ENCODE measurements at regions not wholly inside any gene's neighbourhood (a gene's known extent, or its start where the extent isn't known, plus 50 kb on each side); places are given as distances from the start of the nearest gene placed in this dataset.
"Not testable (repeated sequence)": the region's sequence is repeated elsewhere in the genome, so short reads cannot be mapped to it uniquely, and the experiment has no call there.

DNA sequence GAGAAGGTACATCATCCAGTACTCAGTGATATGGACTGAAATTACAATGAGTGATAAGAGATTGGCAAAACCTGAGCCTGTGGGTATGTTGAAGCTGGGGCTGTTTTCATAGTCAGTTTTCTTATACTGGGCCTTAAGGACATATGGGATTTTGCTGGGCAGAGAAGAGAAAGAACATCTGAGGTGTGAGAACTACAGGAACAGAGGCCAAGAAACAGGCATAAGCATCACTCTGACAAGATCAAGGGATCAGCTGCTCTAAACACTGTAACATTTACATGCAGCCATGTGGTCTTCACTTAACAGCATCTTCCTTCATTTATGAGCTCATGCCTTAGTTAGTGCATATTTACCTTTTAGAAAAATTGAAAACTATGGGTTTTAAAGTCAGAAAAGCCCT is 220.0 kb downstream of the TRIM36 start:
- no peak for DNase-seq

DNA sequence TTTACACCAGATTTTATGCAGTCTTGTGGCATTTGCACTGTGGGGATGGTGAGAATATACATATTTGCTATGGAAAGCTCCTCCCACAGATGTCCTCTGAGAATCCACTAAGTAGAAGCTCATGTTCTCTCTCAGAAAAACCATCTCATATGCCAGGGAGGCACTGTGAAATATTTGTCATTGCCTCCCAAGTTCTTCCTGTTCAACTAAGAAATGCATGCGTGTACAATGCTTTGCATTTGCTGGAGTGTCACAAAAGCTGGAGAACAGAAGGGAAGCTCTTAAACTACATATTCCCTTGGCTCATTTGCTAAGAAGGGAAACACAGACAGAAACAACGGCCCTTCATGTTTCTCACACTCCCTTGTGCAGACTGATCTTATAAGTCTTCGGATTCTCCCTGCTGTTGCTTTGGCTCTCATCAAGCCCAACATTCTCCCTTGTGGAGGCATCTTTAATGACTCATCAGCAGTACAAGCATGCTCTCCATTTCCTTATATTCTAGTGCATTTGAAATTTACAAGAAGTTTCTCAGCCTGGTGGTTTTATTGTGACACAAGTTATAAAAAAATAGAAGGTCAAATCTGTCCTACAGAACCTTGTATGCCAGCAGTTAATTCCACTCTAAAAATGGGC is 220.6 kb downstream of the TRIM36 start:
- no peak for DNase-seq

DNA sequence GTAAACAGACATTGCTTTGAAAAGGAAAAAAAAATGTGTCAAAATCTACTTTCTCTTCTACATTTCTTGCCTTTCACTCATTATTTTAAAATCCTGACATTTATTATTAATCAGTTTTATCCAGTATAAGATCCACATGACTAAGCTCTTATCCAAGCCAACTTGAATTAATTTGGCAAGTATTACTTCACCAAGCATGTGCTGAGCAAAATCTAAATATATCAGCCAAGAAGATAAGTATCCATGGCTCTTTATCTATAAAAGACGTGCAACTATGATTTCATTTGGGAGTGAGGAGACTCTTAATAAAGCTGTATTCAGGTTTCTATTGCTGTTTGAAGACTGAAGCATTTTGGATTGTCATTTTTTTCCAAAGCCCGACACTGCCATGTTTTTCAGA is 221.3 kb downstream of the TRIM36 start:
- no peak for DNase-seq

DNA sequence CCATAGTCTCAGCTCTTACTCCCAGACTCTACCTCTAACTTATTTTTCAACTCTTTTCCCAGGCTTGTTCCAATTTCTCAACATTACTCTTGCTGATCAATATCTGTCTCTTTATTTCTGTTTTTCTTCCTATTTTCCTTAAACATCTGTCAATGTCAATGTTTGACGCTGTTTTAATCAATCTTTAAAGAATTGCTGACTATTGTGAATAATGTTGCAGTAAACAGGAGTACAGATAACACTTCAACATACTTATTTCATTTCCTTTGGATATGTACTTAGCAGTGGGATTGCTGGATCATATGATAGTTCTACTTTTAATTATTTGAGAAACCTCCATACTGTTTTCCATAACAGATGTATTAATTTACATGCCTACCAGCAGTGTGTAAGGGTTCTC is 229.0 kb downstream of the TRIM36 start:
- DNase-seq, result no peak

DNA sequence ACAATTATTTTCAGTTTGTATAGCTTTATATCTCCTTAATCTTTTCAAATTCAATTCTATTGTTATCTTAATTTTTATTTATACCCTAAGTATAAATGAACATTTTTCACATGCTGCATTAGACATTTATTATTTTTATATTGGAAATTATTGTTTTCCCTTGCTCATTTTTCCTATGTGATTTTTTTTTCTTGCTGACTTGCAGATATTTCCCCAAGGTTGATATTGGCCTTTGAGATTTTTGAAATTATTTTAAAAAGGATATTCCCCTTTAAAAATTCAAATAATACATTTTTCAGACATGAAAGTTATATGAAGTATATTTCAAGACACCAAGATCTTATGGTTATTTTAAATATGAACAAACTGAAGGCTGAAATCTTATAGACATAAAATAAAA is 234.2 kb downstream of the TRIM36 start:
- no peak for DNase-seq

DNA sequence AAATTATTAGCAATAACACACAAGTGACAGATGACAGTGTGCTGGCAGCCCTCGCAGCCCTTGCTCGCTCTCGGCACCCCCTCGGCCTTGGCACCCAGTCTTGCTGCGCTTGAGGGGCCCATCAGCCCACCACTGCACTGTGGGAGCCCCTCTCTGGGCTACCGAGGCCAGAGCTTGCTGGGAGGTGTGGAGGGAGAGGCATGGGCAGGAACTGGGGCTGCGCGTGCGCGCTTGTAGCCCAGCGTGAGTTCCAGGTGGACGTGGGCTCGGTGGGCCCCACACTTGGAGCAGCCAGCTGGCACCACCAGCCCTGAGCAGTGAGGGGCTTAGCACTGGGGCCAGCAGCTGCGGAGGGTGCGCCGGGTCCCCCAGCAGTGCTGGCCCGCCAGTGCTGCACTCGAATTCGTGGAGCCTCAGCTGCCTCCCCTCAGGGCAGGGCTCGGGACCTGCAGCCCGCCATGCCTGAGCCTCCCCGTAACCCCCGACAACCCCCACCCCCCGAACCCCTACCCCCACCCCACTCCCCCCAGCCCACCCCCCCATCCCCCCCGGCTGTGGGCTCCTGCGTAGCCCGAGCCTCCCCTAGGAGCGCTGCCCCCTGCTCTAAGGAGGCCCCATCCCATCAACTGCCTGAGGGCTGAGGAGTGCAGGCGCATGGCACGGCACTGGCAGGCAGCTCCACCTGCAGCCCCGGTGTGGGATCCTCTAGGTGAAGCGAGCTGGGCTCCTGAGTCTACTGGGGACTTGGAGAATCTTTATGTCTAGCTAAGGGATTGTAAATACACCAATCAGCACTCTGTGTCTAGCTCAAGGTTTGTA is 240.9 kb downstream of the TRIM36 start:
- DNase-seq, result no peak

DNA sequence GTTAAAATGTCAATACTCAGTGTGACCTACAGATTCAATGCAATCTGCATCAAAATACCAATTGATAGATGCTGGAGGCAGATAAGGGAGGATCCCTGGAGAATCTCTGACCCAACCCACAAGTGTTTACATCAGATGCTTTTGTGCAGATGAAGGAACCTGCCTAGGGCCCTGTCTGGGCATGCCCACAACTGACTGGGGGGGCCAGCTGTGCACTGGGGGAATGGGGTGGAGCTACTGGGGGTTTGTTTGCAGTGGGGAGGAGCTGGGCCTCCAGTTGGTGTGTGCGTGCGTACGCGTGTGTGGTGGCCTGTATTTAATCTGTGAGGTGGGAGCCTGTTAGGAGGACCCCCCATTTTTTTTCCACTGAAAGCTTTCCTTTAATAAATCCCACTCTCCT is 244.9 kb downstream of the TRIM36 start:
- DNase-seq, result no peak

DNA sequence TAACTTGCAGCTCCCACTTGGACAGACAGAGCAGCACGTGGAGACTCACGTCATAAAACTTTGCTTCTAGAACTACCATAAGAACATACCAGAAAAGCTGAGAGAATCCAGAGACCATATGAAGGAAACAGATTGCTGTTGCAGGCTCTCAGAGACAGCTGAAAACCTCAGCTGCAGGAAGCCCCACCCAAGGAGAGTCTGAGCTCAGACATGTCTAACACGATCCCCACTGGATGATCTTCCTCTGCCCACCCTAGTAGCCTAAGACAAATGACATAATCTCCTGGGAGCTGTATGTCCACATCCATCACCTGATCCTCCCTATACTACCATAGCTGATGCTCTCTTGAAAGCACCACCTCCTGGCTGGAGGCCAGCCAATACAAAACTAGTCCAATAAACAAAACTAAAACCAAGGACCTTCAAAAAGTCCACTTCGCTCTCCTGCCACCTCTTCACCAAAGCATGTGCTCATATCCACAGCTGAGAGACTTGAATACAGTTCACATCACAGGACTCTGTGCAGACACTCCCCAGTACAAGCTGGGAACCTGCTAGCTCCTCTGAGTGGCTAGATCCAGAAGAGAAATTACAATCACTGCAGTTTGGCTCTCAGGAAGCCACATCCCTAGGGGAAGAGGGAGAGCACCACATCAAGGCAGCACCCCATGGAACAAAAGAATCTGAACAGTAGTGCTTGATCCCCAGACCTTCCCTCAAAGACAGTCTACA is 257.4 kb downstream of the TRIM36 start:
- DNase-seq, result no peak

DNA sequence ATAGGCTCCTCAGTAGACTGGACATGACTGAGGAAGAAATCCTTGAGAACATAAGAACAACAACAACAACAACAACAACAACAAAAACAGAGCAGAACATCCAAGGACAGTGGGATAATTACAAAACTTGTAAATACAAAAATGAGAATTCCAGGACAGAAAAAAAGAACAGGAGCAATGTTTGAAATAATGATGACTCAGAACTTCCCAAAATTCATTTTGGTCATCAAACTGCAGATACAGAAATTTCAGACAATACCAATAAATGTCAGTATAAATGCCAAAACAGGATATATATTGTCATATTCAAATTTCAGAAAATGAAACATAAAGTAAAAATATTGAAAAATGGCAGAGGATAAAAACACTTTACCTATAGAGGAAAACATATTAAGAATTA is 259.0 kb downstream of the TRIM36 start:
- no peak for DNase-seq

DNA sequence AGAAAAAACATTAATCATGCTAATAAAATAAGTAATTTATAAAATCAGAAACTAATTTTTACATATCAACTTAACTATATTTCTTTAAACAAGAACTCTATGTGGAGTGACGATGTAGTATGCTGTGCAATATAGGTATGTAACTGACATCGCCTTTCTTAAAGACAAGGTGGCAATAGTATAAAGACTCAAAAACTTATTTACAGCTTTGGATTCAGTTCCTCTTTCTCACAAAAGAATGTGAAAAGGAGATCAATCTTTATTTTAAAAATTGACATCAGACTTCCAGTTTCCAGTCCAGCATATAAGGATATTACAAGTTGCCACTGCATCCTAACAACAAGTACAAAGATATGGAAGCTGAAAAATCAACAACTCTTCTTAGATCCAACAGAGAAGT is 260.3 kb downstream of the TRIM36 start:
- no peak for DNase-seq

DNA sequence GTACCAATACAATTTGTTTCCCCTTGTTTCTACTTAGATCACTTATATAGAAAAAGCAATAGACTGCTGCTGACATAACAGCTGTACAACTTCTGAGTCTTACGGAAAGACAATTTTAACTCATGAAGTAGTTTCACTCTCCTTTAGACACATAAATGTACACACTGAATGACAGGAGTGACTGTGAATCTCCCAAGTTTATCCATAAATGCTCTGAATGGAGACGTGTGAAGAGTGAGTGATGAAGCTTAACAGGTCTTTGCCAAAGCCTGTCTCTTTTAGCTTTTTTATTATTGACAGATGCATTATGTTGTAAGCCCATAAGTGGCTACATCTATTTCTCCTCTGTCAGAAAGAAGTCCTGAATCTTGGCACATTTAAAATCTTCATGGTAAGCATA is 265.9 kb downstream of the TRIM36 start:
- DNase-seq, result no peak

DNA sequence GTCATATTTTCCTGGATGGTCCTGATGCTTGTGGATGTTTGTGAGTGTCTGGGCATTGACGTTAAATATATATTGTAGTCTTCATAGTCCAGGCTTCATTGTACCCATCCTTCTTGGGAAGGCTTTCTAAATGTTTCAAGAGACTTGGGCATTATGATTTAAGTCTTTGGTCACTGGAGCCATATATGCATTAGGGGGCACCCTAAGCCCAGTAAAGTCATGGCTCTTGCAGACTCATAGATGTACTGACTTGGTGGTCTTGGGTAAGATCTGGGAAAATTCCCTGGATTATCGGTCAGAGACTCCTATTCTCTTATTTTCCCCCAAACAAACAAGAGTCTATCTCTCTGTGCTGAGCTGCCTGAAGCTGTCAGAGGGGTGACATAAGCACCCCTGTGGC is 271.1 kb downstream of the TRIM36 start:
- DNase-seq, result peak in 1 of 2 experiments; percentile 3

DNA sequence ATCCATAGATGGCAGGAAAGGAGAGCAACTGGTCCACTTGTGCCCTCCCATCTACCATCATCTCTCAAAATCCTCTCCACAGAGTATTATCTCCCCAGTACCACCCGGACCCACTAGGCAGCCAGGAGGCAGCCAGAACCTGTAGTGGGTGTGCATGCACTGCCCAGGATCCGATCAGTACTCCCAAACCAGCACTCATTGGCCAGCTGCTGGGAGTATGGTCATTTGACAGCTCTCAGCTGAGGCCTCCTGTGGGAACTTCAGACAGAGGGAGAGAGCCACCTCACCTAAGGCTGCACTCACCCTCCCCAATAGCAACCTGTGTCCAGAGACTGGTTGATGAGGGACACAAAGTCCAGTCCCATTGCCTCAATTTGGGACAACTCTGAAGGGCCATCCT is 286.0 kb downstream of the TRIM36 start:
- DNase-seq, result no peak

DNA sequence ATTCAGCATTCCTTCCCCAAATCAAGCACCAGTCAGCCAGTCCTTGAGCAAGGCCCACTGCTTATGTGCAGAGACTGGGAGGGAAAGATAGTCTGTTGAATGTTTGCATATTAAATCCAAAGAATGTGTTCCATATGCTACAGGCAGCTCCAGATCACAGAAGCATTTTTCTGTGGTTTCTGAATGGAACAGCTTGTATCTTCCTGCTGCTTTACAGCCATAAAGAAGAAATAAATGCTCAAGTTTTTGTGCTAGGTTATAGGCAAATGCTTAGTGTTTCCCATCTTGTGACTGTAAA is 310.3 kb downstream of the TRIM36 start:
- DNase-seq, result peak in 1 of 2 experiments; percentile 2

DNA sequence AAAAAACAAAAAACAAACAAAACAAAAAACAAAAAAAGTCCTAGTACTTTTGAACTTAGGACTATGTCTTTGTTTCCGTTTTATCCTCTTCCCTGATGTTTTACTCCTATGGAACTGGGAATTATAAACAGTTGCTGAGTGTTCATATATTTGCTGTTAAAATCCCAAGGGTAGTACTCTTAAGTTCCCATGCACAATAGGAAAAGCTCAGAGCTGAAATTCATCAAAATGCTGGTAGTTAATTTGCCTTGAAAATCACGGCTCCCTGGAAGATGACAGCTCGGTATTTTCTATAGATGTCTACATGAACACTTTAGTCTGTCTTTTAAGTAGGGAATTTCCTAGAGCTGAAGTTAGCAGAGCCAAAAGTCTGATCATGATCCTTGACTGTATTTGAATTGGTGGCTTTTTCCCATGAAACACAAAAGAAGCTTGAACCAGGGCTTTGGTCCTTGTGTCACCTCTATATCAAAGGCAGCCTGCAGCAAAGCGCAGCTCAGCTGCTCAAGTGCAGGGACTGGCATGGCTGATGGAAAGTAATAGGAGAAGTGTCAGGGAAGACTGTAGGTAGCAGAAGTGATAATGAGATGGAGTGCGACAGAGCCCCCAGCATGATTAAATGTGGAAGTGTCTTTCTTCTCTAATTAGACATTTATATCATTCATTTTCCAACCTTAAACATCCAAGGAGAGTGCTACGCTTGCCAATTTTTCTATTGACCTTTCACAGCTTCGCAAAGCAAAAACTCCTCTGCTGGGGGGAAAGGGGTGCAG is 310.9 kb downstream of the TRIM36 start:
- DNase-seq, result no peak

DNA sequence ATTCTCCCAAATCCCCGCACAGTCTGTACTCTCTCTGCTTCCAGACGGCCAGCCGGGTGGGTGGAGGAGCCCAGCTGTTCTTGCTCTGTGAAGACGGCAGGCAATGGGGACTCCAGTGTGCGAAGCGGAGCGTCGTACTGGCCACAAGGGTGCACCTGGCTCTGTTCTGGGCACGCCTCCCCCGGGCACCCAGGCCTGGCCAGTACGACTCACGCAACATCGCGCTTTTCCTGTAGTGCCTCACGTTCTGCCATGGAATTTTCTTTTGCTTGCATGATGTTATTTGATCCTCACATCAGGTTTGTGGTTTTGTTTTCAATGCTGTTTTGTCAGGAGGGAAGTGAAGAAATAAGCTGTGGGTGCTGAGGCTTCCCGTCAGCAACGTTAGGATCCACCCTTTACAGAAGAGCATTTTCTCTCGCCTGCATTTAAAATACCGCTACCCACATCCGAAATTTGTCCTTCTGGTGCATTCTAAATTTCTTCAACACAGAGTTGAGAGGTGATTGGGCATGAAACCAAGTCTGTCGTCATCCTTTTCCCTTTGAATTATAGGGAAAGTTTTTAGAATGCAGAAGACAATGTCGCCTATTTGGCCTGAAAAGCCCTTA is 311.7 kb downstream of the TRIM36 start:
- peak; percentile 10 to 46 for DNase-seq

DNA sequence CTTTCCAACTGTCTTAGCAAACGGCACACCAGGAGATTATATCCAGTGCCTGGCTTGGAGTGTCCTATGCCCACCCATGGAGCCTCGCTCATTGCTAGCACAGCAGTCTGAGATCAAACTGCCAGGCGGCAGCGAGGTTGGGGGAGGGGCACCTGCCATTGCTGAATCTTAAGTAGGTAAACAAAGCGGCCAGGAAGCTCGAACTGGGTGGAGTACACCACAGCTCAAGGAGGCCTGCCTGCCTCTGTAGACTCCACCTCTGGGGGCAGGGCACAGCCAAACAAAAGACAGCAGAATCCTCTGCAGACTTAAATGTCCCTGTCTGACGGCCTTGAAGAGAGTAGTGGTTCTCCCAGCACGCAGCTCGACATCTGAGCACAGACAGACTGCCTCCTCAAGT is 325.0 kb downstream of the TRIM36 start:
- not testable (repeated sequence) for DNase-seq

DNA sequence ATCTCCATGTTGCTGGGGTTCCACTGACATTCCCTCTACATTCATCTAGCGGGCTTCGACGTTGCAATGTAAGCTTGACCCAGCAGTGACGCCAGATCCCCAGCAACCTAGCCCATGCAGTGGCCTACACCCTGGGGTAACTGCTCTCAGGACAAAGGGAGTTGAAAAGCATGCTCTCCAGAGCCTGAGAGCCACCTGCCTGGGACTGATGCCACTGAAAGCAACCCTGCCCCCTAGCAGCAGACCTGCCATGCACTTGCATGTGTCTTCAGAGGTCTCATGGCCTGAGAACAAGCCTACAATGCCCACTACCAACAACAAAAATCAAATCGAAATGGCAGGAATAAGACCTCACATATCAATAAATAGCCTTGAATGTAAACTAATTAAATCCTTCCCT is 330.3 kb downstream of the TRIM36 start:
- no peak for DNase-seq

DNA sequence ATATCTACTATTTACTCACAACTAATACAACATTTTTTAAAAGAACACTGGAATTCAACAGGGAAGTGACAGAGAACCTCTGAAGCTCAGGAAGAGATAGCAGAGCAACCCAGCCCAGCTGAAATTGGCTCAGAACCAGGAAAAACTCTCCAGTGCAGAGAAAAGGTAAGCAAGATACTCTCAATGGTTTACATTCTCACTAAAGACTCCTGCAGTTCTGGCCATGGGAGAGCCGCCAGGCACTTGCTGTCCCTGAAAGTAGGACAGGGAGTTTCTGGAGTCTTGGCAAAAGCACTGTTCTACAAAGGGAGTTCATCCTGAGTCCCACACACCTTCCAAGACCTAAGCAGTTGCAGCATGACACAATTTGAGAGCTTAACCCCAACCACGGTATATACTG is 330.8 kb downstream of the TRIM36 start:
- DNase-seq, result no peak

DNA sequence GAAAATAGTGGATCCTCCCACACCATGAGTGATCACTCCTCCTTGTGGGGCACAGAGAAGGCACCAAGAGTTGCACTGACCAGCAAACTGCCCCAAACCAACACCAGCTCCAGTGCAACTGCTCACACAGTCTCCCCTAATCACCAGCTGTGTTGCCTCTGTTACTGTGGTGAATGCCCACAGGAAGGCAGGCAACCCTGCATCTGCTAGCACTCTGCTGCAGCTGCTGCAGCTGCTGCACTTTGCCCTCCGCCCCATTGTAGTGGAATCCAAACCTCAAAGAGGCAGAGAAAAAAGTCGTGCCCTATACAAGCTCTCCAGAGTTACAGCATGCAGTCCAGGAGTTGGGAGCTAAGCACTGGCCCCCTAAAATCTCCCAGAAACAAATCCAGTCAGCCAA is 339.6 kb downstream of the TRIM36 start:
- DNase-seq, result no peak

DNA sequence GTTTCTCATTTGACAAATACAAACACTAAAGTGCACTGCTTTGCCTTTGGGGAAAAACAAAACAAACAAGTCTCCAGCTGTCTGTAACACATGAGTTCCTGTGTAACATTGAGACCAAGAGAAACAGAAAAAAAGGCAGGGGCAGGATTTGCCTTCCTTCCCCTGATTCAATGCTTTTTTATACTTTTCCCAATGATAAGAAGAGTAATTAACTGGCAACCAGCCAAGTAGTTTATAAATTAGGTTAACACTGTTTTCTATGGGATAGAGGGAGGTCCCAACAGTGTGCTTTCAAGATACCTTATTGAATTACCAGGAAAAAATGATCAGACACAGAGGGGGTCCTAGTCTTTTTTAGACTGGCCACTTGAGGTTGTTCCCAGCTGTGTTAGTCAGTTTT is 346.8 kb downstream of the TRIM36 start:
- no peak for DNase-seq

DNA sequence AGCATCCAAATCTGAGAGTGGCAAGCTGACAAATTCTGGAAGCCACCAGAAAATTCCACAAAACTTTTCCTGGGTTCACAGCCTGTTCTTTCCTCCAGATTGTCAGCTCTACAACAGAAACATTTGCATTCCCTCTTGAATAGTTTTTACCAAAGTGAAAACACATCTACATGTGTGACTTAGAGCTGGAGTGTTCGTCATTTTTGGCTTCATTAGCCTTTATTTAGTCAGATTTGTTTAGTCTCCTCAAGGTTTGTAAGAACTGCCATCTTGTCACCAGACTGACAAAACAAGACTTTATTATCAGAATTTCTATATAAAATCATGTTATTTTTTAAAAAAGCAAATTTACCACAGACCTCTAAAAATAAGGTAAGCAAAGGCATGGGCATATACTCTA is 347.3 kb downstream of the TRIM36 start:
- DNase-seq, result no peak

DNA sequence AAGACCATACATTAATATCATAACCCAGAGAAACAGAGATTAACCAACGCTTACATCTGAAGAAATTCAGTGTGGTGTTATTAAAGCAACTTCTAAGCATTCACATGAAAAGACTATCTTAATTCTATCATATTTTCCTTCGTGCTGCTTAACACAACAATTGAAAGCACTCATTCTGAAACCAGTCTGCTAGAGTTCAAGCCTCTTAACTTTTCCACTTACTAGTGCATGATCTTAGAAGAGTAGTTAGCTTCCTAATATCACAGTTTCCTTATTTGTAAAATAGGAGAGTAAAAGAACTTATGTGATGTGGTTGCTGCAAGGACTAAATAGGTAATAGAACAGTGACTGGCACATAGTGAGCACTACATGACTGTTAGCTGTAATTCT is 379.3 kb downstream of the TRIM36 start:
- DNase-seq, result no peak
